ENCODE measurements at regions not wholly inside any gene's neighbourhood (a gene's known extent, or its start where the extent isn't known, plus 50 kb on each side); places are given as distances from the start of the nearest gene placed in this dataset.

DNA sequence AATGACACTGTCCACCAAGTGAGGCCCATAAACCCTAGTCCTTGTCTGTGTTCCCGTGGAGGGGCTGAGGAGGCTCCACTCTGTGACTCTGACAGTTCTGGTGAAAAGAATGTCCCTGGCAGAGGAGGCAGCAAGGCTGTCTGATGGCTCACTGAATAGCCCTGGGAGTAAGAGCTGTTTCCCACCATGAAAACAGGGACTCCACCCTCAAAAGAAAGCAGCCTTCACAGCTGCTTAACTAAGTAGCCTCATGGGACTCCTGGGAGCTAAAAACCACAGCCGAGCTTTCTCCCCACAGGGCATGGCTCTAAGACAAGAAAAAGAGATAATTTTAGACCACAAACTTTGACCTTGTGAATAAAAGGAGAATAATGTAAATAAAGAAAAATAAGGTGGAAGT, 135.1 kb upstream of the FRY start:
- no peak for DNase-seq (ENCODE audit: low read depth)

DNA sequence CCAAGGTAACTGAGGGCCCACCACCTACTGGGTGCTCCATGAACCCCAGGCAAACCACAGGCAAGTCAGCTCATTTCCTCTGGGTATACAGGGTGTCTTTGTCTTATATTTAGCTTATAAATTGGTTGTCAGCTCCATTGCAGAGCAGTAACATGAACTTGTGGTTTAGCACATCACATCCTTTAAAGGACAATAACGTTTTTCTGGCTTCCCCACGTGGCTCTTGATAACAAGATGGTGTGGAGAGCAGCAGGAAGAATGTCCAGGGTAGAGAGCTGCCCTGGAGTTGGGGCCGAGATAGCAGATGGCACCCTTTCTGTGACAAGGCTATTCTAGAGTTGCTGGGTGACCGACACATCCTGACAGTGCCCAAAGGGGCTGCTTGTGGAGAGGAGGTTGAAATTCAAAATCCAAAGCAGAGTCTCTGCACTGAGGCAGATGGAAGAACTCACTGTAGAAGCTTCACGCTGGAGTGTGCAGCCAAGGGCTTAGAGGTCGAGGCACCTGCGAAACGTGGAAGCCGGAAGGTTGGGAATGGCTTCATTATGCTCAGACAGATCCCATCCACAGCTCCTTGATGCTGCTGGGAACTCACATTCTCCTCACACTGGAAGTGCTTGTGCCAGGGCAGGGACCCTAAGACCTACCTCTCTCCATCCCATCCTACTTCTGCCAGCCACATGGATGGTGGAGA, 133.0 kb upstream of the FRY start:
- DNase-seq (ENCODE audit: low read depth), result no peak

DNA sequence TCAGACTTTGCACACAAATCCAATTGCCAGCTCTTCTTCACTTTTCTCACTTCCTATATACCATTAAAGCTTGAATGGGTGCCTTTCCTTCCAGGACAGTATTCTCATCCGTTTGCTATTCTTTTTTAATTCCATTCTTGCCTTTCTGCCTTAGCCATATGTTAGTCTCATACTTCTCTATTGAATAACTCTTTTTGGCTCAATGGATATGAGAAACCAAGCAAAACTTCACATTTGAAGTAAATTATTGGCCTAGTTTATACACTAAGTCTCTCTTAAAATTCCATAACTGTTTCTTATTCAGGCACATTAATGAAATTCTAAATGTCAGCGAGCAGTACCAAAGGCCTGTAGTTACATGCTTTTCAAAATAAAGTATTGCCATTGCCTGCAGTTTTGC, 129.6 kb upstream of the FRY start:
- DNase-seq (ENCODE audit: low read depth), result no peak

DNA sequence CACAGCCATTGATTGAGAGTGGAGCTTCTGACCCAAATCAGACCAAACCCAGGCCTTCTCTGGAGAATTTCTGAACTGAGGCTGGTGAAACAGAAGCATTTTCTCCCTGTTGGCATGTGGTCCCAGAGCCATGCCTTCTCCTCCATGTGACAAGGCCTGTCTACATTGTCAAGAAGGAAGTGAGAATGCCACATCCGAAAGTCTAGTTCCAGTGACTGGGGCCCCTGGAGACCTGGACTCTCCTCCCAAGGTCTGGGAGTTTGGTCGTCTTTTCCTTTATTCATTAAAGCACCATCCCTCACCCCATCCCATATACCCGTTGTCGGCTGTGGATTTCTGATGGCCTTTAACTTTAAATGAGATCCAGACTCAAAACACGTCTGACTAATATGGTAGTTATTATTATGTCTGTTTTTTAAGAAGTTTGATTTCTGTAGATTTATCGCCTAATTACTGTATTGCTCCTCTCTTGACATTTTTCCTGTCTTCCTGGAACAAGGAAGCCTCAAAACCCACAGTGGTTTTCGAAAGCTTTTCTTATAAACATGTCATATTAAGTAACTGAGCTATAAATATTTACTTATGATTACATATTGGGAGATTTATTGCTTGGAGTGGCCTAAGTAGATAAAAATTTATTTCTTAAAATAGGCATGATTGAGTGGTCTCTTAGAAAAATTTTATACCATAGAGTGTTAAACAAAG, 128.3 kb upstream of the FRY start:
- no peak for DNase-seq (ENCODE audit: low read depth)

DNA sequence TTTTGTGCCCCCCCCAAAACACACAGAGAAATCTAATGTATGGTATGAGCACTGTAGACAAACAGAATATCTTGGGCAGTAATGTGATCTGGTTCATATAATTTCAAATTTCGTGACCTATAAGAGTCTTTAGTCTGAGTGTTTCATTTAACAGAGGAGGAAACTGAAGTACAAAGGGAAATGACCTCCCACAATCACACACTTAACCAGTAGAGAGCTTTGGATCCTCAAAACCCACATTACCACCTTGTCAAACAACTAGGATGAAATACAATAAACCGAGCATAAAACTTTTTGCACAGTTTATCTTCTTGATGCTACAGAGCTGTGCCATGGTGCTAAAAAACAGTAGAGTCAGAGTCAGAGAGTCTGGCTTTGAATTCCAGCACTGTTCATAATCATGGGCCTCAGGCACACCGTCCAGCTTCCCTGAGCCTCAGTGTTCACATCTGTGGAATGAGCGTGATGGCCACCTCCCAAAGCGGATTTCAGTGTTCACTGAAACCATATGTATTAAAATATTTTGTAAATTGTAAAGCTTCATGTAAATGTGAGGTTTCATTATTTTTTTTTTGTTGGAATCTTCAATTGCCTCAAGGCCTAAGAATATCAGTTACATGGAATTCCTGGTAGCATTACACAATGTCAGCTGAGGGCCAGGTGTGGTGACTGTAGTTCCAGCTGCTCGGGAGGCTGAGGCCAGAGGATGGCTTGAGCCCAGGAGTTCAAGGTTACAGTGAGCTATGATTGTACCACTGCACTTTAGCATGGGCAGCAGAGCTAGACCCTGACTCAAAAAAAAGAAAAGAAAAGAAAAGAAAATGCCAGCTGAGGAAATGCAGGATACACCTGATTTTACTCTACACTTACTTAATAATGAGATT, 126.4 kb upstream of the FRY start:
- DNase-seq (ENCODE audit: low read depth), result no peak

DNA sequence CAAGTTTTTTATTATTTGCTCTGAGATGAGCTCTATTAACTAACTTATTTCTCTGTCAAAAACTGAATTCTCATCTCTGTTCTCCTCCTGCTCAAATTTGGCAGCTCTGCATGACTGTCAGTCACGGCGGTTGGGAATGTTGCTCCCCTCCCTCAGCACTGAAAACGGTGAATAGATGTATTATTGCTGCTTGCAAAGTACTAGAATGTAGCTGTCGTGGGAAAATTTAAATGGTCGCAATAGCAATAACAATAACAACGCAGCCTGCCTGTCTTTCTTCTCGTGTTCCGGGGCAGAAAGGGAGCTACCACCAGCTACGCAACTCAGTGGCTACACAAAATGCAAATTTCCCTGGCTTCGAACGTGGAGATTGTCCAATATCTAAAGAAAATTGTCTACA, 125.6 kb upstream of the FRY start:
- no peak for DNase-seq (ENCODE audit: low read depth)

DNA sequence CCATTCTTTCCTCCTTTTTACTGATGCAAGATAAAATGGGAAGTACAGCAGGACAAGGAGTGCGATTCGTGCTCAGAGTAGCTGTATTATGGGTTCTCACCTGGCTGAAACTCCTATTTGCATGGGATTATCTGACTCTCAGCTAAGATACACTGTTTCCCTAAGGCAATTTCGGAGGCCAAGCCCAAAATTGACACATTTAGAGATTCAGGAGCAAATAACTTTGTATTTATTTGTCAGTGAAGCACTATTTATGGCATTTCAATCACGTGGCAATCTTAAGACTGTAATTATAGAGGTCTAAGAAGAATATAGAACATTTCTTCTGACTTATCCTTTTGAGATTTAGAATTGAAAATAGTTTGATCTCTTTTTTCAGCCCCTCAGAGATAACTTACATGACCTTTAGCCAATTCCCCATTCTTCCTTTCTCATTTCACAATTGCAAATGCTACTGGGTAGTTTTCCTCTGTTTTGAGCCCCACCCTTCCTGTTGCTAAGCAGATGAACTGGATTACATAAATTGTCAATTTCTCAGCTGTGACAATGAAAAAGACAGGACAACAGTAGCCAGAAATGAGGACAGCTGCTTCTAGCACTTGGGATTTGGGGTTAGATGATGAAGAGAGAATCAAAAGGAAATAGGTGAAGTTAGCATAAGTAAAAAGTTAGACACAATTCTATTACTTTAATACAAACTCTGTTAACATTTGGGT, 122.7 kb upstream of the FRY start:
- no peak for DNase-seq (ENCODE audit: low read depth)

DNA sequence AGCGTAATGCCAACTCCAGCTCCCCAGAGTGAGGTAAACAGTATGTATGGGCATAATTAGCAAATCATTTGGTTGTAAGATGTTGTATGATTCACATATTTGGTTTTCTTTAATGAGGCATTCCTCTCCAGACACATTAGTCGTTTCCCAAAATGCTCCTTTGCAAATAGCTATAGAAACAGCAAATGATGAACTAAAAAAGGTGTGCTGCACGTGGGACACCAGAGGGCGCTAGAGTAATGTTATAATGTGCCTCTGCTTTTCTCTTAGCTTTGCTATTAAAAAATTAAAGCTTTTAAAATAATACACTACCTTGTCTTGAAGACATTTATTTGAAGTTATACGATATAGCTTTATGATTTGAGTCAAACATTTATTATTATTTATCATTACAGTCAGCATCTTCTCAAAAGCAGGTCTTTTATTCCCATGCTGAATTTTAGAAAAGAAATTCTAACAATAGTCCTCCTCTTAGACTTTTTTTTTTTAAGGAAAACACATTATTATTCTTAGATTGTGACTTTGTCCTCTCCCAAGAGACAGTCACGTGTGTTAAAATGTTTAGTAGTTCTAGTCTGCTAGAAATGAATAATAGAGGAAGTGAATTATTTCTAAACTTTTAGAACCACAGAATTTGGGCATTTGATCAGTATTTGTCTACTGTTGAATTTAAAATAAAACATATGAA, 121.6 kb upstream of the FRY start:
- DNase-seq (ENCODE audit: low read depth), result peak; percentile 67

DNA sequence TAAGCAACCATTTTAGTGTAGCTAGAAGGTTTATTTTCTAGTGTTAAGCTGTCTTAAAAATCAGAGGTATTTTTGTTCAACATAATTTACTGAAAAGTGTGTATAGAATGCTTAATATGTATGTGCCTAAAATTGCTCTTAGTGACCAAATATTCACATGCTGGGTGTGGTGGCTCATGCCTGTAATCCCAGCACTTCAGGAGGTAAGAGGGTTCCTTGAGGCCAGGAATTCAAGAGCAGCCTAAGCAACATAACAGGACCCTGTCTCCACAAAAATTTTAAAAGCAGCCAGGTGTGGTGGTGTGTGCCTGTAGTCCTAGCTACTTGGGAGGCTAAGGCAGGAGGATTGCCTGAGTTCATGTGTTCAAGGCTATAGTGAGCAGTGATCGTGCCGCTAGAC, 120.9 kb upstream of the FRY start:
- no peak for DNase-seq (ENCODE audit: low read depth)

DNA sequence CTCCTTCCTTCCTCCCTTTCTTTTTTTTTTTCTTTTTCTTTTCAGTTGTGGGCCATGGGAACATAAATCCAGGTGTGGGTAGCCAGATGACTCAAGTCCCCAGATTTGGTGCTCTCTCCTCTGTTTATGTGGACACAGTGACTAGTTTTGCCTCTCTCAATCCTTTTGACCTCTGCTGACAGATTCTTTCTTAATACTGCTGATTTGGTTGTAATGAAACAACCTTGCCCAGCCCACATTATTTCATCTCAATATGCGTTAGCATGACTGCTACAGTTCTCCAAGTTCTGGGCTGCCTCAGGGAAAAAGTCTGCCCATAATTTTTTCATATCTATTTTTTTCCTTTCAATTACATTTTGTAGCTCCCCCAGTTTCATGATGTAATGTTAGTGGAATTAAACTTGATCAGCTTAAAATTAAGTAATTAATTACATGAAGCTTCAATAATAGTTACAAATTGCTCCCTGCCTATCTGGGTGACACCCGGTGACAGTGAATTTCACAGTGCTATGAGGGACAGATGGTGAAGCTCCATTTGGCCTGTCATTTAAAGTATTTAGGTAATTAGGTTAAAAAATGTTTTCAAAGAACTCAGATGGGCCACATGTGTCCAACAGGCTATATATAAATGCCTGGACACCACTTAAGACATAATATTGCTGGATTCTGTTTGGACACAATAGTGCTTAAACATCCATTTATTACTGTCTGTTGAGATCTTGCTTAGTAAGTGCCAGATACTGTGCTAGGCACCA, 118.8 kb upstream of the FRY start:
- no peak for DNase-seq (ENCODE audit: low read depth)

DNA sequence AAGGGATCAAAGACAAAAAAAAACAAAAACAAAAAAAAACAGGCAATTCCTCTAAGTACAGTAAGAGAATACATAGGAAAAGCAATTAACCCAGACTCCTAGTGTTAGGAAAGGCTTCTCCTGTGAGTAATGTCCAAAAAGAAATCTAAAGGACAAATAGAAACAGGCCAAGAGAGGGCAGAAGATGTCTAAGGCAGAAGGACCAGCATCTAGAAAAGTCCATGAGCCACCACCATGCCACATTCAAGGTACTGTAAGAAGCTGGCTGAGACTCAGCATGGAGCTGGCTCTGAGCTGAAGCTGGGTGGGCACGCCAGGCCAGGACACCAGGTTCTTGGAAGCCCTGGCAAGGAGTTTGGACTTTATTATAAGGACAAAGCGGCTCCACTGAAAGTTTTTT, 118.1 kb upstream of the FRY start:
- no peak for DNase-seq (ENCODE audit: low read depth)

DNA sequence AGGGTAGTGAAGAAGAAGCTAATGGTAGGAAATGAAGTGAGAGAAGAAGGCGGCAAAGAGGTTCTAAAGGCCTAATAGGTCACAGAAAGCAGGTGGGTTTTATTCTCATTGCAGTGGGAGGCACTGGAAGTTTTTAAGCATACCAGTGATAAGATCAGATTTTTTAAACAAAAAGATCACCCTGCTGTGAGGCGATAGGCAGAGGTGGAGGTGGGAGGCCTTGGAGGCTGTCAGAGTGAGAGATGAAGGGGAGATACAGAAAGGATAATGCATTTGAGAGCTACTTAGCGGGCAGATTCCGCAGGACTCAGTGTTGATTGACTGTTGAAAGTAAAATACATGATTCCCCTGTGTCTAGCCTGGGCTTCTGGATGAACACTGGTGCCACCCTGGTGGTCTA, 116.7 kb upstream of the FRY start:
- no peak for DNase-seq (ENCODE audit: low read depth)

DNA sequence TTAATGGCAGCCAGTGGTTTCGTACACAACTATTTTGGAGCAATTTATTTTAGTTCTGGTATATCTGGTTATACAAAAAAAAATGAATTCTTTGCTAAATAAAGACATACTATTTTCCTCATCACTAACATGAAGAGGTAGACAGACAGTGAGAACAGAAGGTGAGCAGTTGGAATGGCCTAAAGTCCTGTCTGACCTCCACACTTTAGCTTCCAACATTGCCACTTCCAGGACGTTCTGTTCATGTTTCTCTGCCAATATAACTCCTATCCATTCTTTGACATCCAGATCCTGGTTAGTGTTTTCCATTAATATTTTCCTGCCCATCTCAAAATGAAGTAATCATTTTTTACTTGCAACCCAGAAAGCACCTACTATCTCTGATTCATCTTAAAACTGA, 112.9 kb upstream of the FRY start:
- DNase-seq (ENCODE audit: low read depth), result no peak

DNA sequence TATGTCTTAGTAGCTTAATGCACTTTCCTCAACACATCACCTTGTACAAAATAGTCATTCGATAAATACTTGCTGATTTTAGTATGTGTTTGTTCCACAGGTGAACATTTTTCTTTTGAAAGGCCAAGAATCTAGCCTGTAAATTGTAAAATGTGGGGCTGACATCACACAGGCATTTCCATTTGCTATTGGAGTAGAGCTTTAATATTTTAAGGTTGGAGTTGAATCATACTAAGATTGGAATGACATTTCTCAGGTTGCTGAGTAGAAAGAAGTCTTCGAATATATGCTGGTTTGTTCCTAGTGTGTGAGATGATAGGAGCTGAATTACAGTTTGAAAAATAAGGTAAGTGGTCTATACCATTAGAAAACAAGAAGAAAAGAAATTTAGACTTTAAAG, 112.3 kb upstream of the FRY start:
- DNase-seq (ENCODE audit: low read depth), result no peak

DNA sequence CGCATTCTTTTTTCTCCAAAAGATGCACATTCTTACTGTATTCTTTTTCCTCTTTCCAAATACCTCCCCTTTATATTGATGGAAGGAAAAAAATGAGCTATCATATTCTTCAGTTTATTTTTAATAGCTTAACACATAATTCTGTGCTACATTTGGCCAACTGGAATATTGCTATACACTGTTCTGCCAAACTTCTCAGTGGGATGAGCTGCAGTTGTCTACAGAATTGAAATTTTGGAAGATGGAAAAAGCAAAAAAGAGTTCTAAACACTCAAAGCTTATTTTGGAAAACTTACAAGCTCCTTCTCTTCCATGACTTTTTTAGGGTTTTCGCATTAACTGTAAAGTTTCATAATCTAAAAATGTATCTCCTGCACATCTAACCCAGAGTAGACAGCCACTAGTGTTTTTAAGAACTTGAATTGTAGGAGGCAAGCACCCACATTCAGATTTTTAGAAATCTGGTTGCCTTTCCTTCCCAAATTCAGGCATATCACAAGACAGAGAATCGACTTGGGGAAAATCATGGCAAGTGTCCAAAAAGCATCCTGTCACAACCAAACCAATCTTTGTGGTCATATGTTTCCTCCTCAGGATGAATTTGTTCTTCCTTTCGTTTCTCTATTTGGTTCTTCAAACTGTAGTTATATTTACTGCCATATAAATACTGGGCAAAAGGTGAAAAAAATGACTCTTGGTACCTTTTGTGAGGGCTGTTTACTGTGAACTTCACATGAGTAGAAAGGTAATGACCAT, 111.4 kb upstream of the FRY start:
- no peak for DNase-seq (ENCODE audit: low read depth)

DNA sequence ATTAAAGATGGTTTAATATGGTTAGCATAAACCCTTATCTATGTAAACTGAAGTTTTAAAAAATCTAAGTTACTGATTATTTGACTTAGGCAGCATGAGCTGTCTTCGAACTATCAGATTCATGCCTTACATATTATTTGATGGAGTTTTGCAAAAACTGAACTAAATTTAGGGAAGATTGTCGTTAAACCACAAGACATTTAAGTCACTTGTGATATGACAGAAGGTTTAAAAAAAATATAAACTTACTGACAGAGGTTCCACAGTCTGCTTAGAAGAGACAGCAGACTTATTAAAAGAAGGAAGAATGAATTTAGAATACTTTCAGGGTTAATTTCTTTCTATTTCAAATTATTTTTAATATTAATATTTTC, 110.9 kb upstream of the FRY start:
- DNase-seq (ENCODE audit: low read depth), result no peak

DNA sequence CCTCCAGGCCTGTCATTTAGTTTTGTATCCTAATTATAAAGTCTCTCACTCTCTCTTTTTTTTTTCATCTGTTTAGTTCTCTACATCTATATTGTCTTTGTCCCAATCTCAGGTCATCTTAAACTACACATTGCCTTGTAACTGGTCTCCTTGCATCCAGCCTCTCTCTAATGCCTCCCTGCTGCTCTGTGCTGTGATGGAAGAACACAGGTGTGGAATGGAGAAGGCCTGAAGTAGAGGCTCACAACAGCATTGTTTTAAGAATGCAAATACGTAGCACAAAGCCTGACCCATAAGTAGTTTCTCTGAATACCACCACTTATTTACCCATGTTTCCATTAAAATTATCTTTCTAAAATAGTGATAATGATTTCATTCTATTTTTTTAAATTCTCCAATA, 108.8 kb upstream of the FRY start:
- DNase-seq (ENCODE audit: low read depth), result no peak

DNA sequence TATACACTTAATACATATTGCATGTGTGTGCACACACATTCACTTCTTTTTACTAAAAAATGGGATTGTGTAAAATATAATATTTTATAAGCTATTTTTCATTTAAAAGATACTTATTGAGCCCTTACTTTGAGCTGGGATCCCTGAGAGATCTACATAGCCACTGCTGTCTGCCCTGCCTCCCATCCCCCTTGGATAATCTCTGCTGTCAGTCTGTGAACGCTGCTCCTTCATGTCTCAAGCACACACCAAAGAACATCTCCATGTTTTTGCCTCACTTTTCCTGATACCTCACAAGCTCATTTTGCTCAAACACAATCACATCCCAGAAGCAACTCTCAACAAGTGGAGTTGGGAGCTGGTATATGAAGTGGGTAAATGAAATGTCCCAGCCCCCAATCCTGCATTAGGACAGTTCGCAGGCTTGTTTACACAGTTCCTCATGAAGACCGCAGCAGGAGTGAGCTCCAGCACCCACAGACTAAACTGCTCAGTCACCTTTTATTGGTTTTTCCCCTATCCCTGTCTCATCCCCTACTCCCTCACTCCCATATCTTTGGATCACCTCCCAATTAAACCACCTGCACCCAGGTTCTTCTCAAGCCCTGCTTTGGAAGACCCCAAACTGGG, 108.3 kb upstream of the FRY start:
- no peak for DNase-seq (ENCODE audit: low read depth)

DNA sequence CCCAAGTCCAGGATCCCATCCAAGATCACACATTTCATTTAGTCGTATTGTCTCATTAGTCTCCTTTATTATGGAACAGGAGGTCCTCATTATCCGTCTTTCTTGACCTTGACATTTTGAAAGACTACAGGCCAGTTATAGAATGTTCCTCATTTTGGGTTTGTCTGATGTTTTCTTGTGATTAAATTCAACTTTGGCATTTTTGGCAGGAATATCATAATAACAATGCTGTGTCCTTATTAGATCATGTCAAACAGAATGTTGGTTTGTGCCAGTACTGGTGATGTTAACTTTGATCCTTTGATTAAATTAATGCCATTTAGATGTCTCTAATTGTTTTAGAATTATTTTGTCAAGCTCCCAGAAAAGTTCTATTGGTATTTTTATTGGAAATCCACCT, 106.5 kb upstream of the FRY start:
- DNase-seq (ENCODE audit: low read depth), result no peak

DNA sequence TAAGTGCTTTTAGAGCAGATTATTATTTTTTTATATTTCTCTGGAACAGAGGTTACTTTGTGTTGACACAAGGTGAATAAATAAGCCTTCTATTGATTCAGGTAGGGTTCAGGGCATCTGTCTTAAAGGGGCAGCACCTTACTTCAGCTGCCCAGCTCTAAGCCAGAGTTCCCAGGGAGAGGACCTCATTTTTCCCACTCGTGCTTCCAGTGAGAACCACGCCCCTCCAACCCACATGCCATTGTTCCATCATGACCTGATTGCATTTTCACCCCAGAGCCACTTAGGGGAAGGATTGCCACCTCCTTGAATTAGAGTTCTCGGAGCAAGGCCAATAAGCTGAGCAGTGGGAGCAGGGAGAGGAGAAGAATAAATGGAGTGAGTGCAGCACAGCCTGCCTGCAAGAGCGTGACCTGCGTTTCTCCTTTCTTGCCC, 104.3 kb upstream of the FRY start:
- DNase-seq (ENCODE audit: low read depth), result no peak

Measured in forelimb muscle (tissue), 1 donor.